ENCODE measurements at regions not wholly inside any gene's neighbourhood (a gene's known extent, or its start where the extent isn't known, plus 50 kb on each side); places are given as distances from the start of the nearest gene placed in this dataset.

- TF ChIP-seq CTCF (IDR thresholded peaks at IDR 0.05), result no peak
- no peak for TF ChIP-seq POLR2A (IDR thresholded peaks at IDR 0.05)
- no peak for TF ChIP-seq POLR2AphosphoS5 (IDR thresholded peaks at IDR 0.05)
Observed at GRCh38 chr4:159779716-159780115, 676.8 kb downstream of the RAPGEF2 start.

All from gastroesophageal sphincter (tissue), 3 donors.